Adrenal gland (tissue), 9 donors: ENCODE measurements at regions not wholly inside any gene's neighbourhood (a gene's known extent, or its start where the extent isn't known, plus 50 kb on each side); places are given as distances from the start of the nearest gene placed in this dataset.

Experiments
- DNase-seq, 7 donors: peaks; one replicate each; pipeline ENCODE4 v3.0.0-alpha.2; 2019 to 2020
- H3K27ac ChIP-seq, 5 donors: fragments of 200-600 bp; sonication (generic) in 4 of 5; 1 replicate in 3 of 5; 2 replicates in 2 of 5; pipeline versions ENCODE4 v1.5.1 to v1.8.0; 2016 to 2020; ENCODE audit warnings: mild to moderate bottlenecking in 1 of 5
- H3K27me3 ChIP-seq: fragments of 200-600 bp; 2 replicates; pipeline ENCODE4 v1.8.0; 2021
- H3K36me3 ChIP-seq, 2 donors: fragments of 200-600 bp; replicated peaks in 1 of 2; 1 replicate in 1 of 2; 2 replicates in 1 of 2; pipeline versions ENCODE4 v1.5.1 to v1.8.0; 2018 to 2022
- H3K4me1 ChIP-seq, 2 donors: fragments of 200-600 bp; replicated peaks in 1 of 2; 1 replicate in 1 of 2; 2 replicates in 1 of 2; pipeline versions ENCODE4 v1.5.1 to v1.8.0; 2018 to 2021
- H3K4me3 ChIP-seq, 4 donors: fragments of 200-600 bp; sonication (generic) in 3 of 4; one replicate each; pipeline ENCODE4 v1.5.1; 2016 to 2018
- H3K9me3 ChIP-seq, 3 donors: fragments of 200-600 bp; sonication (generic) in 1 of 3; replicated peaks in 1 of 3; 1 replicate in 2 of 3; 2 replicates in 1 of 3; pipeline versions ENCODE4 v1.5.1 to v1.8.0; 2016 to 2021
- POLR2A ChIP-seq, 2 donors: fragments of 450-650 bp; IDR thresholded peaks; one replicate each; pipeline ENCODE4 v1.6.1; 2017; ENCODE audit warnings: antibody characterized with exemption in 2 of 2, mild to moderate bottlenecking in 2 of 2, moderate library complexity in 1 of 2
- WGBS, 4 donors: extraction: QIAGEN DNeasy Blood & Tissue Kit in 2 of 4; methylation state at CpG; one replicate each; pipeline versions ENCODE4 v1.1.5 to v1.1.7; 2013 to 2017; 5-methylcytosine and 5-hydroxymethylcytosine counted together
- intact Hi-C, 2 donors: fragments of 100-400 bp; cut with DNase I; formaldehyde crosslinking; loops; one replicate each; pipeline versions ENCODE4 v1.14.1 to v1.15.0; 2022 to 2023
- TF ChIP-seq, protein P1 (sequence below), 6 experiments: fragments of 450-650 bp in 4 of 6; fragments of 200-600 bp in 2 of 6; sonication (generic) in 1 of 6; IDR thresholded peaks; 1 replicate in 5 of 6; 2 replicates in 1 of 6; pipeline versions ENCODE4 v1.5.1 to v1.8.0; 2016 to 2021; ENCODE audit warnings: antibody characterized with exemption in 6 of 6, mild to moderate bottlenecking in 2 of 6, moderate library complexity in 1 of 6
- donor health status: healthy with polysubstance abuse.
- donor health status: Bipolar disorder and iron deficiency.
- donor health status: DM: yes; HTN: yes; CAD: no.
- donor health status: DM: no; HTN: no; CAD: no.
- donor health status: DM: no; HTN: no; CAD: no.

DNA sequence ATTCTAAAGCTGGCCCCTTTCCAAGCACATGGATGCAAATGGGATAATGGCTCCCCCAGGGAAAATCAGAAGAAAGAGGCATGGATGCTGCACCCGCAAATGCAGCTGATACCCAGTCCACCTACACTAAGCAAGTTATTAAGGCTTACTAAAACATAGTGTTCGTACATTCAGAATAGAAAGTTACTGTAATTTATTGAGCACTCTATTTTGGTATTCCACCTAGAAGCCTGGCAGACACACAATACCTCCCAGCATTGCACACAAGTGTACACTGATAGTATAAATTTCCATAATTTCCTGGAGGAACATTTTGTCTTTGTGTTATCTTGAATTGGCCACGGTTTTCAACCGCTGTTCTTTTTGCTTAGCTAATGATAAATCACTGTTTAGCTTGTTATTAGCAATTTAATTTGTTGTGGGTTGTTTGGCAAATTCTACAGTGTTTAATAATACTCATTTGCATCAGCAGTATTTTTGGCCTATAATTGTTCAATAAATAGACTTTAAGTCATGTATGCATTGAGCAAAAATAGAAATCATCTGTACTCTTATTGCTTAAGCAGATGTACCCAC is 94.5 kb upstream of the MRI1 start:
- TF ChIP-seq, protein P1, sequence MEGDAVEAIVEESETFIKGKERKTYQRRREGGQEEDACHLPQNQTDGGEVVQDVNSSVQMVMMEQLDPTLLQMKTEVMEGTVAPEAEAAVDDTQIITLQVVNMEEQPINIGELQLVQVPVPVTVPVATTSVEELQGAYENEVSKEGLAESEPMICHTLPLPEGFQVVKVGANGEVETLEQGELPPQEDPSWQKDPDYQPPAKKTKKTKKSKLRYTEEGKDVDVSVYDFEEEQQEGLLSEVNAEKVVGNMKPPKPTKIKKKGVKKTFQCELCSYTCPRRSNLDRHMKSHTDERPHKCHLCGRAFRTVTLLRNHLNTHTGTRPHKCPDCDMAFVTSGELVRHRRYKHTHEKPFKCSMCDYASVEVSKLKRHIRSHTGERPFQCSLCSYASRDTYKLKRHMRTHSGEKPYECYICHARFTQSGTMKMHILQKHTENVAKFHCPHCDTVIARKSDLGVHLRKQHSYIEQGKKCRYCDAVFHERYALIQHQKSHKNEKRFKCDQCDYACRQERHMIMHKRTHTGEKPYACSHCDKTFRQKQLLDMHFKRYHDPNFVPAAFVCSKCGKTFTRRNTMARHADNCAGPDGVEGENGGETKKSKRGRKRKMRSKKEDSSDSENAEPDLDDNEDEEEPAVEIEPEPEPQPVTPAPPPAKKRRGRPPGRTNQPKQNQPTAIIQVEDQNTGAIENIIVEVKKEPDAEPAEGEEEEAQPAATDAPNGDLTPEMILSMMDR (IDR thresholded peaks at IDR 0.05) = no peak
- no peak for TF ChIP-seq POLR2A (IDR thresholded peaks at IDR 0.05)
- WGBS, 4 donors = 65 to 79% (median 70%) methylated on average over 4 of the region's 4 CpGs
- intact Hi-C loops = no loop called here

DNA sequence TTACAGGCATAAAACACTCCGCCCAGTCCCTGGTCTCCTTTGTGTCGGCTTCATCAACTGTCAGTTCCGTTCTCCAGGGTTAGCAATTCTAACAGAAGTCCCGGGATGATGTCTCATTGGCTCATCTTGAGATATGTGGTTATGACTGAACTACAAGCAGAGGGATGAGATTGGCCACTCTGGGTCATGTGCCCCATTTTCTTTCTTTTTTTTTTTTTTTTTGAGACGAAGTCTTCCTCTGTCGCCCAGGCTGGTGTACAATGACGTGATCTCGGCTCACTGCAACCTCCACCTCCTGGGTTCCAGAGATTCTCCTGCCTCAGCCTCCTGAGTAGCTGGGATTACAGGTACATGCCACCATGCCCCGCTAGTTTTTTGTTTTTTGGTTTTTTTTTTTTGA is 95.4 kb upstream of the MRI1 start:
- intact Hi-C loops = no loop called here
- TF ChIP-seq, protein P1 (IDR thresholded peaks at IDR 0.05) = no peak
- TF ChIP-seq POLR2A (IDR thresholded peaks at IDR 0.05) = no peak
- DNase-seq = no peak
- H3K9me3 ChIP-seq = no peaks in the 10 kb centered on the region
- no peak overlapping the region for H3K27ac ChIP-seq
- WGBS, 4 donors = 73 to 85% (median 84%) methylated on average over 9 of the region's 9 CpGs
- no peak overlapping the region for H3K4me3 ChIP-seq
- no peaks in the 10 kb centered on the region for H3K36me3 ChIP-seq
- H3K27me3 ChIP-seq = no peaks in the 10 kb centered on the region
- H3K4me1 ChIP-seq = no peaks in the 10 kb centered on the region

More for the DNA sequence above, 94.5 kb upstream of the MRI1 start:
- Histone ChIP-seq H3K4me3 (no peak overlapping the region), H3K36me3 (no peaks in the 10 kb centered on the region), H3K27me3 (no peaks in the 10 kb centered on the region), H3K9me3 (no peaks in the 10 kb centered on the region), H3K27ac (peak overlapping the region in 1 of 5 donors; percentile 5), H3K4me1 (no peaks in the 10 kb centered on the region)
- peak in 1 of 7 donors; percentile 60 for DNase-seq

DNA sequence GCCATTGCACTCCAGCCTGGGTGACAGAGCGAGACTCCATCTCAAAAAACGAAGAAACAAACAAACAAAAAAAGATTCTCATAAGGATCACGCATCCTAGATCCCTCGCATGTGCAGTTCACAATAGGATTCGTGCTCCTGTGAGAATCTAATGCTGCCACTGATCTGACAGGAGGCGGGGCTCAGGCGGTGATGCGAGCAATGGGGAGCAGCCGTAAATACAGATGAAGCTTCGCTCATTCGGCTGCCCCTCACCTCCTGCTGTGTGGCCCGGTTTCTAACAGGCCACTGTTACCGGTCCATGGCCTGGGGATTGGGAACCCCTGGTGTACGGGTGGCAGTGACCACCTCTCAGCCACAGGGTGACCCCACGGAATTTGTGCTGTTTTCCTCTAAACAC is 98.2 kb upstream of the MRI1 start:
- H3K27me3 ChIP-seq = no peaks in the 10 kb centered on the region
- no peak overlapping the region for H3K4me3 ChIP-seq
- no peaks in the 10 kb centered on the region for H3K9me3 ChIP-seq
- intact Hi-C loops = no loop called here
- TF ChIP-seq, protein P1 (IDR thresholded peaks at IDR 0.05) = no peak
- TF ChIP-seq POLR2A (IDR thresholded peaks at IDR 0.05) = no peak
- no peak for DNase-seq
- H3K36me3 ChIP-seq = no peaks in the 10 kb centered on the region
- 57 to 72% (median 63%) methylated on average over 13 to 15 of the region's 15 CpGs for WGBS, 4 donors
- H3K4me1 ChIP-seq = no peaks in the 10 kb centered on the region
- no peak overlapping the region for H3K27ac ChIP-seq

DNA sequence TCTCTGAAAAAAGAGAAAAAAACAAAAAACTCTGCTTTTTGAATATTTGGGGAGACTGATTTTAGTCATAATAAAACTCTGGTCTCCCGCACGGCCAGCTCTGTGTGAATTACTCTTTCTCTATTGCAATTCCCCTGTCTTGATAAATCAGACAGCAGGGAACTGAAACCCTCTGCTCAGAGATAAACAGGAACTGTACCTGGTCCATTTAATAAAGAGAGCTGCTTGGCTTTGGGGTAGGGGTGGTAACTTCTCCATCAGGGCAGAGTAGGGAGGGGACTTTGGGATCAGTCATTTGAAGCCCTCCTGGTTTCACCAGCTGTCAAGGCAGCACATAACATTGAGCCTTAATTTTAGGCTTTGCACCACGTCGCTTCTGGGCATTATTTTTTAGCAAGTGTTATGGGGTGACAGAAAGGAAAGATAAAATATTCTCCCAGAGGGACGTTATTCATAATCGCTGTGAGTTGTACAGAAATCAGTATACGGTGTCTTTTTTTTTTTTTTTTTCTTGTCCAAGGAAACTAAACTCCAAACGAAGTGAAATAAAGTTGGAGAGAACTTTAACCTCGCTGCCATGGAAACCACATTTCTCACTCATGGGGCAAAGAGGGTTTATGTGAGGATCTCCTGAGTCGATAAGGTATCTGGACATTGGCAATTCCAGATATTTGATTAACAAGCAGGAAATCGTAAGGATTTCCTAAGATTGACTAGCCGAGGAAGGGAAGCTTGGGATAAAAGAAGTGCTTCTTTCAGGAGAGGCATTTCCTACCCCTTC is 99.0 kb upstream of the MRI1 start:
- 41 to 51% (median 50%) methylated on average over 12 of the region's 12 CpGs for WGBS, 4 donors
- no peak overlapping the region for H3K4me3 ChIP-seq
- H3K36me3 ChIP-seq = no peaks in the 10 kb centered on the region
- H3K4me1 ChIP-seq = no peaks in the 10 kb centered on the region
- no peaks in the 10 kb centered on the region for H3K9me3 ChIP-seq
- intact Hi-C loops = no loop called here
- H3K27me3 ChIP-seq = no peaks in the 10 kb centered on the region
- no peak for DNase-seq
- no peak overlapping the region for H3K27ac ChIP-seq
- TF ChIP-seq, protein P1 (IDR thresholded peaks at IDR 0.05) = no peak
- TF ChIP-seq POLR2A (IDR thresholded peaks at IDR 0.05) = no peak
